Ascending aorta (tissue), 2 donors: ENCODE measurements at regions not wholly inside any gene's neighbourhood (a gene's known extent, or its start where the extent isn't known, plus 50 kb on each side); places are given as distances from the start of the nearest gene placed in this dataset.
"Not testable (repeated sequence)": the region's sequence is repeated elsewhere in the genome, so short reads cannot be mapped to it uniquely, and the experiment has no call there.

ENCODE experiments used
- DNase-seq, 2 donors: peaks; one replicate each; pipeline ENCODE4 v3.0.0-alpha.2; 2019; ENCODE audit warnings: low spot score in 2 of 2
- H3K27ac ChIP-seq, 2 donors: fragments of 200-600 bp; sonication (generic); one replicate each; pipeline ENCODE4 v1.5.1; 2016 to 2017; ENCODE audit warnings: mild to moderate bottlenecking in 1 of 2
- H3K27me3 ChIP-seq: fragments of 200-600 bp; sonication (generic); one replicate; pipeline ENCODE4 v1.5.1; 2017
- H3K36me3 ChIP-seq, 2 donors: fragments of 200-600 bp; sonication (generic); one replicate each; pipeline ENCODE4 v1.5.1; 2016
- H3K4me1 ChIP-seq, 2 donors: fragments of 200-600 bp; sonication (generic); one replicate each; pipeline ENCODE4 v1.5.1; 2016 to 2017; ENCODE audit warnings: mild to moderate bottlenecking in 1 of 2
- H3K4me3 ChIP-seq, 2 donors: fragments of 200-600 bp; sonication (generic); one replicate each; pipeline ENCODE4 v1.5.1; 2016 to 2017; ENCODE audit warnings: mild to moderate bottlenecking in 1 of 2
- H3K9me3 ChIP-seq, 2 donors: fragments of 200-600 bp; sonication (generic); one replicate each; pipeline ENCODE4 v1.5.1; 2016
- intact Hi-C: fragments of 100-400 bp; cut with DNase I; formaldehyde crosslinking; loops from one replicate; pipeline ENCODE4 v1.15.1; 2023
- TF ChIP-seq, protein P1 (sequence below), 3 experiments: fragments of 200-600 bp in 2 of 3; fragments of 450-650 bp in 1 of 3; sonication (generic) in 2 of 3; IDR thresholded peaks; one replicate each; pipeline ENCODE4 v1.5.1; 2016 to 2019; ENCODE audit warnings: antibody characterized with exemption in 3 of 3, mild to moderate bottlenecking in 1 of 3, moderate library complexity in 1 of 3

DNA sequence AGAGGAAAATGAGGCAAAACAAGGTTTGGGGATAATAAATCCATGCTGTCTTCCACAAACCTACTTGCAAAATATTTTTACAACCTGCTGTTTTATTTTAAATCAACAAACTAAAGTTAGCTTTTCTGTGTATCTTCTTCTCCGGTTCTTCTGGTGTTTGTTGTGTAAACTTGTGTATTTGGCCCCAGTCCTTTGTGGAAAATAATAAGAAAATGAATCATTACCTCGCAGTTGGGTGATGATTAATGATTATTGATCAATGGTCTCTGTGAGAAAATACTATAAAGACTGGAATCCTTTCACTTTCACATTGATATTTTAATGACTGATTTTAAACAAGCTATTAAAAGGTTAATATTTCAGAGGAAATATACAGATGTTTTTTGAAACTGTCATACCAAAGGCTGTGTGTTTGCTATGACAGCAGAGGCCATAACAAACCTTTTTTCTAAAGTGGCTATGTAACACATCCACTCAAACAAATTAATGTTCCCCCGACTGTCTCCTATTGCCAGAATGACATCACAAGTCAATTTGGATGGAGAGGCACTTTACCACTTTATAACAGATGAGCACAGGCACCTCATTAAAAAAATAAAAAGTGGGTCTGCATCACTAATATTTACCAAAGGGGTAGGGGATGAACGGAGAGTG lies 152.5 kb downstream of the MEX3B start:
- no peak for DNase-seq
- Histone ChIP-seq H3K27me3 (no peaks in the 10 kb centered on the region), H3K27ac (no peak overlapping the region), H3K4me3 (no peak overlapping the region), H3K4me1 (peaks cover 3 to 10% of the 10 kb centered on the region in 2 donors), H3K9me3 (no peaks in the 10 kb centered on the region), H3K36me3 (no peaks in the 10 kb centered on the region)
- intact Hi-C loops, result no loop called here
- TF ChIP-seq, protein P1, sequence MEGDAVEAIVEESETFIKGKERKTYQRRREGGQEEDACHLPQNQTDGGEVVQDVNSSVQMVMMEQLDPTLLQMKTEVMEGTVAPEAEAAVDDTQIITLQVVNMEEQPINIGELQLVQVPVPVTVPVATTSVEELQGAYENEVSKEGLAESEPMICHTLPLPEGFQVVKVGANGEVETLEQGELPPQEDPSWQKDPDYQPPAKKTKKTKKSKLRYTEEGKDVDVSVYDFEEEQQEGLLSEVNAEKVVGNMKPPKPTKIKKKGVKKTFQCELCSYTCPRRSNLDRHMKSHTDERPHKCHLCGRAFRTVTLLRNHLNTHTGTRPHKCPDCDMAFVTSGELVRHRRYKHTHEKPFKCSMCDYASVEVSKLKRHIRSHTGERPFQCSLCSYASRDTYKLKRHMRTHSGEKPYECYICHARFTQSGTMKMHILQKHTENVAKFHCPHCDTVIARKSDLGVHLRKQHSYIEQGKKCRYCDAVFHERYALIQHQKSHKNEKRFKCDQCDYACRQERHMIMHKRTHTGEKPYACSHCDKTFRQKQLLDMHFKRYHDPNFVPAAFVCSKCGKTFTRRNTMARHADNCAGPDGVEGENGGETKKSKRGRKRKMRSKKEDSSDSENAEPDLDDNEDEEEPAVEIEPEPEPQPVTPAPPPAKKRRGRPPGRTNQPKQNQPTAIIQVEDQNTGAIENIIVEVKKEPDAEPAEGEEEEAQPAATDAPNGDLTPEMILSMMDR (IDR thresholded peaks at IDR 0.05), result no peak

DNA sequence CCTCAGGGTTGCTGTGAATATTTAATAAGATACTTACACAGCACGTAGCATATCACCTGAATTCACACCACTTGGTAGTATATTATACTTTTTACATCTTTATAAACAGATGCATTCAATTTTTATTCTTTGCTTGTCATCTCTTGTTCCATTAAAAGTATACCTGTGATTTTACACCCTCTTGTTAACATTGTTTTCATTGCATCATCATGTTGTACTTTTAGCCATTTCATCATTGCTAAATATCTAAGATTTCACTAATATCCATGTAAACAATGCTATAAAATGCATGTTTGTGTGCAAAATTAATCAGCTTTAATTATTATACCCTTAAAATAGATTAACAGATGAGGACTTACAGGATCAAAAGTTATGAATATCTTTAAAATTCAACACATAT lies 155.3 kb downstream of the MEX3B start:
- Histone ChIP-seq H3K27me3 (no peaks in the 10 kb centered on the region), H3K27ac (no peak overlapping the region), H3K4me3 (no peak overlapping the region), H3K36me3 (no peaks in the 10 kb centered on the region), H3K9me3 (no peaks in the 10 kb centered on the region), H3K4me1 (peaks cover 3 to 17% of the 10 kb centered on the region in 2 donors)
- intact Hi-C loops, result no loop called here
- TF ChIP-seq, protein P1 (IDR thresholded peaks at IDR 0.05), result no peak
- DNase-seq, result no peak

DNA sequence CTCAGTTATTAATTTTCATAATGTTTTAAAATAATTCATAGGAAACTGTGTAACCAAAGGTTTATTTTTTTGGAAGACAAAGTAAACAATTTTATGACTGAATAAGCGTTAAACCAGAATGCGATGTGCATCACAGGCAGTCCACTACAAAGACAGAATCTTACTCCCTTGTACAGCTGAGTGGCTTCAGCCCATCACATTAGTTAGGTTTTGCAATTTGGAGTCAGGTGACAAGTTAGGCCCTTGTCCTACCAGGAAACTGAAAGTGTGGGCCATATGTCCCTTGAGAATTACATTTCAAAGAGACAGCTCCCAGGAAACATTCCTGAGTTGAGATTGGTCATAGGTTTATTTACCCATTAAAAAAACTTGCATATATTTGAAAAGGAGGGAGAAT lies 156.3 kb downstream of the MEX3B start:
- intact Hi-C loops, result loop anchor here (5.0 kb wide), 1 partner anchor 158 kb away; the partner anchor contains the start of gene MEX3B

DNA sequence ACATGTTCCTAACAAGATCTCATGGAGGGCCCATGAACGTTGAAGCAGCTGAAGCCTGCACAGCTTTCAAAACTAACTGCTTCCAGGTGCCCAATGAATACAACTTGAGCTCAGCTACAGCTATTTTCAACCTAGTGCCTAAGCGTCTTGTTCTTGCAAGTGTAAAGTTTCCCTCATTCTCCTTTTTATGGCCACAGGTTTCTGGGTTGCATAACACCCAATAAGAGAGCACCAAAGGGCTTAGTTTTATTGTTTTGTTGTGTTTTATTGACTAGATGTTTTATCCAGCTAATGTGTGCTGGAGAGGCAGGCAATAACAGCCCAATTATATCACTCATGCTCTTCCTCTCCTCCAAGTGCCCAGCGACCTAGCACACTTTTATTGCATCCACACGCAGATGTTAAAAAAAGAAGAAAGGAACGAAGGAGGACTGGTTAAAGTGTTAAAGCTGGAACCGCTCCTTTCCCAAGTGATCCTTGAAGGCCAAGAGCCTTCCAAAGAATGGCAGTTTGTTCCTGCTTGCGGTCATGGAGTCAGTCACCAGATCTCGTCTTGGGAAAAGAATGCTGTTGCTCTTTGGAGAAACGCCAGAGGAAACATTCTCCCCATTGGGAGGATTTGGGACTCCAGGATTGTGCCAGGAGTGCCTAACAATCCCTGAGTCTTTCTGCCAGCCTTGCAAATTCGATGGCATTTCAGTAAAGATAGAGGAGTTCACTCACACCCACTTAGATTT lies 156.9 kb downstream of the MEX3B start:
- TF ChIP-seq, protein P1 (IDR thresholded peaks at IDR 0.05), result no peak
- DNase-seq, result no peak
- H3K27ac ChIP-seq, result peak overlapping the region; percentile 51 to 54
- no peaks in the 10 kb centered on the region for H3K27me3 ChIP-seq
- no peaks in the 10 kb centered on the region for H3K9me3 ChIP-seq
- no peak overlapping the region for H3K4me3 ChIP-seq
- H3K36me3 ChIP-seq, result no peaks in the 10 kb centered on the region
- intact Hi-C loops, result loop anchor here (5.0 kb wide), 1 partner anchor 158 kb away; the partner anchor contains the start of gene MEX3B
- peaks cover 3 to 17% of the 10 kb centered on the region in 2 donors for H3K4me1 ChIP-seq

More for the DNA sequence above, 156.3 kb downstream of the MEX3B start:
- TF ChIP-seq, protein P1 (IDR thresholded peaks at IDR 0.05), result no peak
- peak overlapping the region; percentile 51 to 54 for H3K27ac ChIP-seq
- peaks cover 3 to 17% of the 10 kb centered on the region in 2 donors for H3K4me1 ChIP-seq
- DNase-seq, result no peak
- no peak overlapping the region for H3K4me3 ChIP-seq
- no peaks in the 10 kb centered on the region for H3K27me3 ChIP-seq
- no peaks in the 10 kb centered on the region for H3K9me3 ChIP-seq
- no peaks in the 10 kb centered on the region for H3K36me3 ChIP-seq

DNA sequence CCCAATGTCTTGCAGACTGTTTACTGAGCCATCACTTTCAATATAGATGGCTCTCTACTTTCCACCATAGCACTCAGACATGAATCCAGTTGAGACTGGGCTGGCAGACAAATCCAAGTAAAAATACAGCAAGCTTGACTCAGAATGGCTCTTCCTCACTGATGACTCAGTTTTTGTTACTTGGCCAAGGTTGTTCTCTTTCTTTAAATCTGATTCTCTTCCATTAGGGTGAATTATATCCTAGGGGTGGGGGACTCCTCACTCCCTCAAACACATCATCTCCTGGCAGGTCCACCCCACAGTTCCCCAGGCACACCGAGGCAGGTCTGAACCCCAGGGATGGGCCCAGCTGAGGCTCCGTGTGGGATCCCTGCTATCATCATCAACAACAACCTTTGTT lies 157.9 kb downstream of the MEX3B start:
- peaks cover 3 to 17% of the 10 kb centered on the region in 2 donors for H3K4me1 ChIP-seq
- no peak for DNase-seq
- intact Hi-C loops, result loop anchor here (5.0 kb wide), 1 partner anchor 159 kb away; the partner anchor contains the start of gene MEX3B
- no peaks in the 10 kb centered on the region for H3K27me3 ChIP-seq
- H3K9me3 ChIP-seq, result no peaks in the 10 kb centered on the region
- TF ChIP-seq, protein P1 (IDR thresholded peaks at IDR 0.05), result no peak
- H3K4me3 ChIP-seq, result no peak overlapping the region
- no peaks in the 10 kb centered on the region for H3K36me3 ChIP-seq
- peak overlapping the region; percentile 26 to 51 for H3K27ac ChIP-seq

DNA sequence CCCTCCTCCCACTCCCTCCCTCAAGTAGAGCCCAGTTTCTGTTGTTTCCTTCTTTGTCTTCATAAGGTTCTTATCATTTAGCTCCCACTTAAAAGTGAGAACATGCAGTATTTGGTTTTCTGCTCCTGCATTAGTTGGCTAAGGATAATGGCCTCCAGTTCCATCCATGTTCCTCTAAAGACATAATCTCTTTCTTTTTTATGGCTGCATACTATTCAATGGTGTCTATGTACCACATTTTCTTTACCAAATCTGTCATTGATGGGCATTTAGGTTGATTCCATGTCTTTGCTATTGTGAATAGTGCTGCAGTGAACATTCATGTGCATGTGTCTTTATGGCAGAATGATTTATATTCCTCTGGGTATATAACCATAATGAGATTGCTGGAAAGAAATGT lies 158.6 kb downstream of the MEX3B start:
- peaks cover 3 to 17% of the 10 kb centered on the region in 2 donors for H3K4me1 ChIP-seq
- not testable (repeated sequence) for H3K27me3 ChIP-seq, H3K4me3 ChIP-seq, H3K27ac ChIP-seq, DNase-seq, H3K9me3 ChIP-seq, H3K36me3 ChIP-seq
- intact Hi-C loops, result loop anchor here (5.0 kb wide), 1 partner anchor 160 kb away; the partner anchor contains the start of gene MEX3B
